ENCODE measurements at regions not wholly inside any gene's neighbourhood (a gene's known extent, or its start where the extent isn't known, plus 50 kb on each side); places are given as distances from the start of the nearest gene placed in this dataset.

DNA sequence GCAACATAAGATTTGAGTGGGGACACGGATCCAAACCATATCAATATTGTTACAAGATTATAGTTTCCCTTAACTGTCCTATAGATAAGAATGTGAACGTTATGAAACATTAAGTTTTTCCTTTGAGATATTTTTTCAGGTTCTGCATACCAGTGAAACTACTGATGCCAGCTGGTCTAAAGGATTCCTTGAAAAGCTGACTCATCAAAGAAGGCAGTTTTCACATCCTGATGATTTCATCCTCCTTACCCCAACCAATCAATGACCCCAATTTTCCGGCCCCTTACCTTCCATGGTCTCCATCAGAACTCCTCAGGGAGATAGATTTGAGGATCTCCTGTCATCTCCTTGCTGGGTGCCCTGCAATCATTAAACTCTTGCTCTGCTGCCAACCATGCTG, 64.1 kb upstream of the HS3ST4 start (continued):
- TF ChIP-seq, protein P1, sequence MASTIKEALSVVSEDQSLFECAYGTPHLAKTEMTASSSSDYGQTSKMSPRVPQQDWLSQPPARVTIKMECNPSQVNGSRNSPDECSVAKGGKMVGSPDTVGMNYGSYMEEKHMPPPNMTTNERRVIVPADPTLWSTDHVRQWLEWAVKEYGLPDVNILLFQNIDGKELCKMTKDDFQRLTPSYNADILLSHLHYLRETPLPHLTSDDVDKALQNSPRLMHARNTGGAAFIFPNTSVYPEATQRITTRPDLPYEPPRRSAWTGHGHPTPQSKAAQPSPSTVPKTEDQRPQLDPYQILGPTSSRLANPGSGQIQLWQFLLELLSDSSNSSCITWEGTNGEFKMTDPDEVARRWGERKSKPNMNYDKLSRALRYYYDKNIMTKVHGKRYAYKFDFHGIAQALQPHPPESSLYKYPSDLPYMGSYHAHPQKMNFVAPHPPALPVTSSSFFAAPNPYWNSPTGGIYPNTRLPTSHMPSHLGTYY (CRISPR knock-in tag; IDR thresholded peaks at IDR 0.05) = no peak
- TF ChIP-seq NR3C1 (CRISPR knock-in tag; conservative IDR thresholded peaks at IDR 0.05; ENCODE audit: low read depth) (no peak), FOXP1 (CRISPR knock-in tag; IDR thresholded peaks at IDR 0.05; ENCODE audit: borderline replicate concordance) (no peak)

DNA sequence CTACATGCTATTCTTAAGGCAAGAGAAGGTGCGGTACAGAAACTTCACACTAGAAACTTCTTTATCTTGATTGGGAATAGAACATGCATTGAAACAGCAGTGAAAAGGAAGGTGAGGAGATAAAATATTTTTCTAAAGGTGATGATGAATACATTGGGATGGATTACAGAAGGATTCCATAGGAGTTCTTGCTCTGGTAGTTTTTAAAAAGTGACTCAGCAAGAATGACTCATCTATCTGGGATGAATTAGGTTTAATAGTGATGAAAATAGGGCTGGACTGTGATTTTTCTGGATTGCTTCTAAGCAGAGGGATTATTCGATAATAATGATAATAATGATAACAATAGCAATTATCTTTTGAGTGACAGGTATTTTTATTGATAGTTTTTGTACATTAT, 65.6 kb upstream of the HS3ST4 start:
- ChIA-PET POLR2A (no interaction called here), CTCF (no interaction called here)
- H3K27me3 Mint-ChIP-seq (ENCODE audit: low read depth) = no peaks in the 10 kb centered on the region; the same call in 1 of the 2 replicates
- peaks cover 4% of the 10 kb centered on the region; the same call in 1 of the 2 replicates for H3K36me3 Mint-ChIP-seq
- no peak for DNase-seq (ENCODE audit: low spot score)
- peaks cover 18% of the 10 kb centered on the region for H3K9me3 Mint-ChIP-seq
- no peak overlapping the region for H3K27ac Mint-ChIP-seq
- ATAC-seq = no peak
- H3K4me1 Mint-ChIP-seq = peaks cover 5% of the 10 kb centered on the region; the same call in 1 of the 2 replicates
- H3K4me3 Mint-ChIP-seq = no peak overlapping the region
- TF ChIP-seq FOXP1 (CRISPR knock-in tag; IDR thresholded peaks at IDR 0.05; ENCODE audit: borderline replicate concordance) (no peak), SP1 (CRISPR knock-in tag; conservative IDR thresholded peaks at IDR 0.05) (no peak)

DNA sequence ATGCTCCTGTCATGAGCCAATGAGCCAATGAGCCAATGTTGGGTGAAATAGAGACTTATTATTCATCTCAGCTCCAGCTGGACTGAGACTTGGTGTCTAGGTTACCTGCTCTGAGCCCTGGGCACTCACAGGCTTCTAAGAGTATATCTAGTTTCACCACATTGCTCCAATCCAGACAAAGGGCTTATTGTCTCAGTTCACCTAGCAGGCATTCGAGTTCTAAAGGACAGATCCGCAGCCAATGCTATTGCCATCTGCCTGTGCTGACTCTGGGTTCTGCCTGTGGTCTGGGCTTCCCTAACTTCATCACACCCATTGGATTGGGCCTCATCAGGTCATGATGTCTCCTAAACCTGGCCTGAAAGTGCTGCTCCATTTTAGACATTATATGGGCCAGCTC, 66.1 kb upstream of the HS3ST4 start:
- TF ChIP-seq, protein P2, sequence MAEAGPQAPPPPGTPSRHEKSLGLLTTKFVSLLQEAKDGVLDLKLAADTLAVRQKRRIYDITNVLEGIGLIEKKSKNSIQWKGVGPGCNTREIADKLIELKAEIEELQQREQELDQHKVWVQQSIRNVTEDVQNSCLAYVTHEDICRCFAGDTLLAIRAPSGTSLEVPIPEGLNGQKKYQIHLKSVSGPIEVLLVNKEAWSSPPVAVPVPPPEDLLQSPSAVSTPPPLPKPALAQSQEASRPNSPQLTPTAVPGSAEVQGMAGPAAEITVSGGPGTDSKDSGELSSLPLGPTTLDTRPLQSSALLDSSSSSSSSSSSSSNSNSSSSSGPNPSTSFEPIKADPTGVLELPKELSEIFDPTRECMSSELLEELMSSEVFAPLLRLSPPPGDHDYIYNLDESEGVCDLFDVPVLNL (CRISPR knock-in tag; IDR thresholded peaks at IDR 0.05; ENCODE audit: borderline replicate concordance, low read depth) = no peak
- no peak for TF ChIP-seq ZNF232 (CRISPR knock-in tag; IDR thresholded peaks at IDR 0.05)
- no peak for TF ChIP-seq RELA (CRISPR knock-in tag; IDR thresholded peaks at IDR 0.05; ENCODE audit: borderline replicate concordance)
- TF ChIP-seq ZNF671 (CRISPR knock-in tag; IDR thresholded peaks at IDR 0.05) = no peak
- TF ChIP-seq, protein P3, sequence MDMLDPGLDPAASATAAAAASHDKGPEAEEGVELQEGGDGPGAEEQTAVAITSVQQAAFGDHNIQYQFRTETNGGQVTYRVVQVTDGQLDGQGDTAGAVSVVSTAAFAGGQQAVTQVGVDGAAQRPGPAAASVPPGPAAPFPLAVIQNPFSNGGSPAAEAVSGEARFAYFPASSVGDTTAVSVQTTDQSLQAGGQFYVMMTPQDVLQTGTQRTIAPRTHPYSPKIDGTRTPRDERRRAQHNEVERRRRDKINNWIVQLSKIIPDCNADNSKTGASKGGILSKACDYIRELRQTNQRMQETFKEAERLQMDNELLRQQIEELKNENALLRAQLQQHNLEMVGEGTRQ (CRISPR knock-in tag; IDR thresholded peaks at IDR 0.05) = no peak
- TF ChIP-seq NR1H2 (CRISPR knock-in tag; IDR thresholded peaks at IDR 0.05) = no peak
- TF ChIP-seq ZNF138 (CRISPR knock-in tag; conservative IDR thresholded peaks at IDR 0.05) = no peak
- TF ChIP-seq ELF4 (CRISPR knock-in tag; IDR thresholded peaks at IDR 0.05; ENCODE audit: low read depth) = no peak
- no peak for TF ChIP-seq ZNF416 (CRISPR knock-in tag; IDR thresholded peaks at IDR 0.05)
- TF ChIP-seq, protein P4, sequence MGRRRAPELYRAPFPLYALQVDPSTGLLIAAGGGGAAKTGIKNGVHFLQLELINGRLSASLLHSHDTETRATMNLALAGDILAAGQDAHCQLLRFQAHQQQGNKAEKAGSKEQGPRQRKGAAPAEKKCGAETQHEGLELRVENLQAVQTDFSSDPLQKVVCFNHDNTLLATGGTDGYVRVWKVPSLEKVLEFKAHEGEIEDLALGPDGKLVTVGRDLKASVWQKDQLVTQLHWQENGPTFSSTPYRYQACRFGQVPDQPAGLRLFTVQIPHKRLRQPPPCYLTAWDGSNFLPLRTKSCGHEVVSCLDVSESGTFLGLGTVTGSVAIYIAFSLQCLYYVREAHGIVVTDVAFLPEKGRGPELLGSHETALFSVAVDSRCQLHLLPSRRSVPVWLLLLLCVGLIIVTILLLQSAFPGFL (CRISPR knock-in tag; IDR thresholded peaks at IDR 0.05; ENCODE audit: borderline replicate concordance) = no peak
- no peak for TF ChIP-seq NR2C2 (CRISPR knock-in tag; IDR thresholded peaks at IDR 0.05)
- TF ChIP-seq KAT7 (CRISPR knock-in tag; IDR thresholded peaks at IDR 0.05; ENCODE audit: borderline replicate concordance) = no peak
- TF ChIP-seq, protein P5, sequence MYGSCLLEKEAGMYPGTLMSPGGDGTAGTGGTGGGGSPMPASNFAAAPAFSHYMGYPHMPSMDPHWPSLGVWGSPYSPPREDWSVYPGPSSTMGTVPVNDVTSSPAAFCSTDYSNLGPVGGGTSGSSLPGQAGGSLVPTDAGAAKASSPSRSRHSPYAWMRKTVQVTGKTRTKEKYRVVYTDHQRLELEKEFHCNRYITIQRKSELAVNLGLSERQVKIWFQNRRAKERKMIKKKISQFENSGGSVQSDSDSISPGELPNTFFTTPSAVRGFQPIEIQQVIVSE (CRISPR knock-in tag; IDR thresholded peaks at IDR 0.05; ENCODE audit: borderline replicate concordance) = no peak
- CTCF ChIA-PET = no interaction called here
- Mint-ChIP-seq H3K9me3 (peaks cover 18% of the 10 kb centered on the region), H3K4me1 (peaks cover 5% of the 10 kb centered on the region; the same call in 1 of the 2 replicates), H3K27me3 (ENCODE audit: low read depth) (no peaks in the 10 kb centered on the region; the same call in 1 of the 2 replicates), H3K36me3 (peaks cover 4% of the 10 kb centered on the region; the same call in 1 of the 2 replicates), H3K27ac (no peak overlapping the region), H3K4me3 (no peak overlapping the region)
- ATAC-seq (no peak), DNase-seq (ENCODE audit: low spot score) (no peak)
- POLR2A ChIA-PET = no interaction called here

Measured in WTC11 (cell line).